ENCODE measurements at regions not wholly inside any gene's neighbourhood (a gene's known extent, or its start where the extent isn't known, plus 50 kb on each side); places are given as distances from the start of the nearest gene placed in this dataset.
A peak's percentile ranks its signal among the peaks of the same experiment; 100 is the strongest.
"Not testable (repeated sequence)": the region's sequence is repeated elsewhere in the genome, so short reads cannot be mapped to it uniquely, and the experiment has no call there.

- DNase-seq (ENCODE audit: low read depth) = peak; percentile 11
- no peak overlapping the region for H3K4me3 ChIP-seq (ENCODE audit: low read length)
- TF ChIP-seq CTCF (IDR thresholded peaks at IDR 0.05; ENCODE audit: insufficient read depth, low read depth, low read length, missing control alignments) = no peak
Measured at GRCh38 chr4:30073011-30073710, 647.0 kb upstream of the PCDH7 start.

GRCh38 chr4:30092420-30093128, 627.6 kb upstream of the PCDH7 start:
- not testable (repeated sequence) for DNase-seq (ENCODE audit: low read depth); H3K4me3 ChIP-seq (ENCODE audit: low read length)

GRCh38 chr4:30094887-30095286, 625.3 kb upstream of the PCDH7 start:
- DNase-seq (ENCODE audit: low read depth) = peak; percentile 83
- no peak for TF ChIP-seq CTCF (IDR thresholded peaks at IDR 0.05; ENCODE audit: insufficient read depth, low read depth, low read length, missing control alignments)
- H3K4me3 ChIP-seq (ENCODE audit: low read length) = no peak overlapping the region

GRCh38 chr4:30103455-30103854, 616.7 kb upstream of the PCDH7 start:
- TF ChIP-seq CTCF (IDR thresholded peaks at IDR 0.05; ENCODE audit: insufficient read depth, low read depth, low read length, missing control alignments) = no peak
- DNase-seq (ENCODE audit: low read depth) = peak; percentile 44
- H3K4me3 ChIP-seq (ENCODE audit: low read length) = no peak overlapping the region

- TF ChIP-seq CTCF (IDR thresholded peaks at IDR 0.05; ENCODE audit: insufficient read depth, low read depth, low read length, missing control alignments) = no peak
- H3K4me3 ChIP-seq (ENCODE audit: low read length) = no peak overlapping the region
- no peak for DNase-seq (ENCODE audit: low read depth)
Measured at GRCh38 chr4:30116401-30116800, 603.8 kb upstream of the PCDH7 start.

- no peak for TF ChIP-seq CTCF (IDR thresholded peaks at IDR 0.05; ENCODE audit: insufficient read depth, low read depth, low read length, missing control alignments)
- DNase-seq (ENCODE audit: low read depth) = no peak
- H3K4me3 ChIP-seq (ENCODE audit: low read length) = no peak overlapping the region
Measured at GRCh38 chr4:30117433-30117832, 602.7 kb upstream of the PCDH7 start.

- TF ChIP-seq CTCF (IDR thresholded peaks at IDR 0.05; ENCODE audit: insufficient read depth, low read depth, low read length, missing control alignments) = no peak
- no peak for DNase-seq (ENCODE audit: low read depth)
- H3K4me3 ChIP-seq (ENCODE audit: low read length) = no peak overlapping the region
Measured at GRCh38 chr4:30122711-30123110, 597.5 kb upstream of the PCDH7 start.

GRCh38 chr4:30124621-30125020, 595.5 kb upstream of the PCDH7 start:
- DNase-seq (ENCODE audit: low read depth); H3K4me3 ChIP-seq (ENCODE audit: low read length): not testable (repeated sequence)

Data from epithelial cell of esophagus (primary cell).